NCI-H748 treated with DMSO at 0.1 percent for 48 hours (cell line): ENCODE measurements at regions not wholly inside any gene's neighbourhood (a gene's known extent, or its start where the extent isn't known, plus 50 kb on each side); places are given as distances from the start of the nearest gene placed in this dataset.

Source experiments
- DNase-seq: peaks from one replicate; lab custom pipeline; 2025; lab: John Stamatoyannopoulos, UW

GRCh38 chr4:18075823-18076433, 54.4 kb upstream of the LCORL start:
- no peak for DNase-seq

- DNase-seq = no peak
These were observed 50.3 kb upstream of the LCORL start for GRCh38 chr4:18071894-18072293.
